IMR-90 (cell line): ENCODE measurements at regions not wholly inside any gene's neighbourhood (a gene's known extent, or its start where the extent isn't known, plus 50 kb on each side); places are given as distances from the start of the nearest gene placed in this dataset.

Experiments
- ATAC-seq: fragments of 200-7000 bp; cut with Tn5 transposase; 2 replicates; pipeline ENCODE4 v1.9.1; 2020; ENCODE audit warnings: low read depth, mild to moderate bottlenecking, moderate library complexity
- BruUV-seq: library from RNA; stranded (reverse); fragments of 400-500 nt; replicated peaks from 2 replicates; lab custom pipeline; 2021; lab: Mats Ljungman, UMichigan
- CTCF ChIA-PET: fragments of 300-600 bp; formaldehyde crosslinking; extraction: SDS; loops from one replicate; lab custom pipeline; 2021; ENCODE audit warnings: antibody characterized with exemption; lab: Yijun Ruan, JAX
- POLR2A ChIA-PET: fragments of 300-600 bp; sonication (Branson Sonifier 250); formaldehyde crosslinking; loops from one replicate; lab custom pipeline; 2022; ENCODE audit warnings: antibody characterized with exemption; ENCODE audit not compliant: unreplicated experiment; lab: Charles Lee
- DNase-seq: peaks from one replicate; pipeline ENCODE4 v3.0.0; 2013
- H2AFZ ChIP-seq: replicated peaks from 2 replicates; pipeline ENCODE3; 2013; ENCODE audit warnings: low read length, mild to moderate bottlenecking; ENCODE audit not compliant: poor library complexity
- H2AK5ac ChIP-seq: 2 replicates; pipeline ENCODE4 v1.6.1; 2013; ENCODE audit warnings: low read depth, low read length, inconsistent platforms
- H2AK9ac ChIP-seq: replicated peaks from 2 replicates; pipeline ENCODE3; 2013; ENCODE audit warnings: mild to moderate bottlenecking, low read depth, low read length, moderate library complexity; ENCODE audit not compliant: poor library complexity
- H2BK120ac ChIP-seq: 2 replicates; pipeline ENCODE4 v1.6.1; 2013; ENCODE audit warnings: low read depth, low read length, inconsistent platforms
- H2BK15ac ChIP-seq: 3 replicates; pipeline ENCODE4 v1.6.1; 2013; ENCODE audit warnings: low read depth, low read length, inconsistent platforms
- H2BK20ac ChIP-seq: 2 replicates; pipeline ENCODE4 v1.6.1; 2013; ENCODE audit warnings: low read depth, mild to moderate bottlenecking, inconsistent platforms, low read length, moderate library complexity
- H2BK5ac ChIP-seq: 2 replicates; pipeline ENCODE4 v1.6.1; 2013; ENCODE audit warnings: mild to moderate bottlenecking, low read depth, low read length, inconsistent platforms; ENCODE audit not compliant: poor library complexity, severe bottlenecking
- H3K14ac ChIP-seq: replicated peaks from 2 replicates; pipeline ENCODE4 v1.6.1; 2013; ENCODE audit warnings: low read depth, low read length, inconsistent platforms
- H3K18ac ChIP-seq: 2 replicates; pipeline ENCODE4 v1.6.1; 2013; ENCODE audit warnings: low read depth, low read length, control low read depth
- H3K23ac ChIP-seq: 2 replicates; pipeline ENCODE4 v1.6.1; 2013; ENCODE audit warnings: low read depth, low read length, inconsistent platforms
- H3K27ac ChIP-seq: 2 replicates; pipeline ENCODE4 v1.5.1; 2013; ENCODE audit warnings: mild to moderate bottlenecking, control low read depth, low read length; ENCODE audit not compliant: insufficient read depth
- H3K27me3 ChIP-seq: 2 replicates; pipeline ENCODE4 v1.6.1; 2013; ENCODE audit warnings: low read length; ENCODE audit not compliant: control insufficient read depth, insufficient read depth
- H3K36me3 ChIP-seq: 2 replicates; pipeline ENCODE4 v1.6.1; 2013; ENCODE audit warnings: low read length, mixed read lengths; ENCODE audit not compliant: control insufficient read depth, insufficient read depth
- H3K4ac ChIP-seq: 2 replicates; pipeline ENCODE4 v1.6.1; 2013; ENCODE audit warnings: low read depth, low read length, inconsistent platforms
- H3K4me1 ChIP-seq: 2 replicates; pipeline ENCODE4 v1.6.1; 2013; ENCODE audit warnings: low read length, mixed read lengths; ENCODE audit not compliant: control insufficient read depth, insufficient read depth
- H3K4me2 ChIP-seq: 2 replicates; pipeline ENCODE4 v1.6.1; 2013; ENCODE audit warnings: low read depth, mild to moderate bottlenecking, control low read depth, low read length, moderate library complexity
- H3K4me3 ChIP-seq: 2 replicates; pipeline ENCODE4 v1.5.1; 2013; ENCODE audit warnings: low read depth, mild to moderate bottlenecking, control low read depth, low read length, moderate library complexity; ENCODE audit not compliant: insufficient read depth
- H3K56ac ChIP-seq: 2 replicates; pipeline ENCODE4 v1.6.1; 2013; ENCODE audit warnings: low read length, inconsistent platforms; ENCODE audit not compliant: insufficient read depth; ENCODE audit errors: extremely low read depth
- H3K79me1 ChIP-seq, 2 experiments: 2 replicates each; pipeline ENCODE4 v1.6.1; 2013; ENCODE audit warnings: low read length in 2 of 2, inconsistent platforms in 1 of 2, low read depth in 1 of 2
- H3K9ac ChIP-seq: 2 replicates; pipeline ENCODE4 v1.6.1; 2013; ENCODE audit warnings: low read depth, low read length, control low read depth
- H3K9me1 ChIP-seq: 2 replicates; pipeline ENCODE4 v1.6.1; 2013; ENCODE audit warnings: low read length, inconsistent platforms; ENCODE audit not compliant: insufficient read depth
- H3K9me3 ChIP-seq: 2 replicates; pipeline ENCODE4 v1.6.1; 2013; ENCODE audit warnings: low read length; ENCODE audit not compliant: control insufficient read depth, insufficient read depth
- H4K20me1 ChIP-seq: 2 replicates; pipeline ENCODE4 v1.6.1; 2013; ENCODE audit warnings: low read length, inconsistent platforms; ENCODE audit not compliant: insufficient read depth
- H4K5ac ChIP-seq: 2 replicates; pipeline ENCODE4 v1.6.1; 2013; ENCODE audit warnings: mild to moderate bottlenecking, low read depth, low read length, control low read depth
- H4K8ac ChIP-seq, 2 experiments: 2 replicates each; pipeline ENCODE4 v1.6.1; 2013; ENCODE audit warnings: low read depth in 2 of 2, low read length in 2 of 2, control low read depth in 1 of 2, inconsistent platforms in 1 of 2
- H4K91ac ChIP-seq: 2 replicates; pipeline ENCODE4 v1.6.1; 2013; ENCODE audit warnings: low read depth, low read length, inconsistent platforms; ENCODE audit not compliant: insufficient read depth
- BHLHE40 ChIP-seq: fragments of 150-350 bp; IDR thresholded peaks from 2 replicates; pipeline ENCODE4 v1.6.1; 2016; ENCODE audit warnings: mild to moderate bottlenecking, low read depth, low read length
- CEBPB ChIP-seq: IDR thresholded peaks from 2 replicates; pipeline ENCODE4 v1.6.1; 2012; ENCODE audit warnings: low read depth, low read length, improper control_type of control experiment
- CHD1 ChIP-seq: IDR thresholded peaks from 2 replicates; pipeline ENCODE4 v1.6.1; 2012; ENCODE audit warnings: low read depth, low read length, improper control_type of control experiment
- ELK1 ChIP-seq: fragments of 150-350 bp; IDR thresholded peaks from 2 replicates; pipeline ENCODE4 v1.6.1; 2016; ENCODE audit warnings: low read depth, mild to moderate bottlenecking, low read length, moderate library complexity, borderline replicate concordance
- FOS ChIP-seq: fragments of 150-350 bp; IDR thresholded peaks from 2 replicates; pipeline ENCODE4 v1.6.1; 2016; ENCODE audit warnings: low read depth, low read length
- MAFK ChIP-seq: IDR thresholded peaks from 2 replicates; pipeline ENCODE4 v1.6.1; 2012; ENCODE audit warnings: low read depth, low read length, improper control_type of control experiment
- MAZ ChIP-seq: IDR thresholded peaks from 2 replicates; pipeline ENCODE4 v1.6.1; 2012; ENCODE audit warnings: low read depth, mild to moderate bottlenecking, low read length, improper control_type of control experiment, moderate library complexity, borderline replicate concordance
- MXI1 ChIP-seq: IDR thresholded peaks from 2 replicates; pipeline ENCODE4 v1.6.1; 2012; ENCODE audit warnings: low read depth, mild to moderate bottlenecking, low read length, moderate library complexity, borderline replicate concordance
- NFE2L2 ChIP-seq: fragments of 150-350 bp; IDR thresholded peaks from 2 replicates; pipeline ENCODE4 v1.6.1; 2016; ENCODE audit warnings: low read depth, mild to moderate bottlenecking, low read length
- POLR2A ChIP-seq: IDR thresholded peaks from 2 replicates; pipeline ENCODE4 v1.6.1; 2012; ENCODE audit warnings: mild to moderate bottlenecking, low read depth, low read length
- RAD21 ChIP-seq: IDR thresholded peaks from 2 replicates; pipeline ENCODE4 v1.6.1; 2012; ENCODE audit warnings: low read length, improper control_type of control experiment
- RCOR1 ChIP-seq: IDR thresholded peaks from 2 replicates; pipeline ENCODE4 v1.6.1; 2012; ENCODE audit warnings: mild to moderate bottlenecking, low read length, improper control_type of control experiment; ENCODE audit not compliant: insufficient replicate concordance
- RFX5 ChIP-seq: IDR thresholded peaks from 2 replicates; pipeline ENCODE4 v1.8.0; 2012; ENCODE audit warnings: low read depth, mild to moderate bottlenecking, low read length, moderate library complexity
- USF2 ChIP-seq: fragments of 150-350 bp; IDR thresholded peaks from 2 replicates; pipeline ENCODE4 v1.6.1; 2017; ENCODE audit warnings: mild to moderate bottlenecking, antibody characterized with exemption, low read length, low read depth
- WGBS, 2 experiments: methylation state at CpG; one replicate each; pipeline versions ENCODE4 v1.1.5 to v1.1.7; 2013; ENCODE audit warnings: missing lambda C conversion rate in 2 of 2; ENCODE audit not compliant: insufficient read length in 1 of 2; ENCODE audit errors: extremely low coverage in 2 of 2; 5-methylcytosine and 5-hydroxymethylcytosine counted together
- dilution Hi-C: fragments of 300-500 bp; cut with HindIII; formaldehyde crosslinking; loops from one replicate; pipeline ENCODE4 v1.14.3; 2018; ENCODE audit warnings: low sequenced_read_pairs; ENCODE audit not compliant: unreplicated experiment
- in situ Hi-C: fragments of 300-500 bp; cut with MboI; formaldehyde crosslinking; loops from 3 replicates; pipeline ENCODE4 v1.14.3; 2019; ENCODE audit warnings: low sequenced_read_pairs, inconsistent platforms, mixed read lengths
- intact Hi-C: fragments of 100-400 bp; cut with micrococcal nuclease; formaldehyde crosslinking; loops from 2 replicates; pipeline ENCODE4 v1.10.0; 2022
- TF ChIP-seq, protein P1 (sequence below): conservative IDR thresholded peaks from 2 replicates; pipeline ENCODE4 v1.5.1; 2012; ENCODE audit warnings: mild to moderate bottlenecking, low read depth, low read length, improper control_type of control experiment

DNA sequence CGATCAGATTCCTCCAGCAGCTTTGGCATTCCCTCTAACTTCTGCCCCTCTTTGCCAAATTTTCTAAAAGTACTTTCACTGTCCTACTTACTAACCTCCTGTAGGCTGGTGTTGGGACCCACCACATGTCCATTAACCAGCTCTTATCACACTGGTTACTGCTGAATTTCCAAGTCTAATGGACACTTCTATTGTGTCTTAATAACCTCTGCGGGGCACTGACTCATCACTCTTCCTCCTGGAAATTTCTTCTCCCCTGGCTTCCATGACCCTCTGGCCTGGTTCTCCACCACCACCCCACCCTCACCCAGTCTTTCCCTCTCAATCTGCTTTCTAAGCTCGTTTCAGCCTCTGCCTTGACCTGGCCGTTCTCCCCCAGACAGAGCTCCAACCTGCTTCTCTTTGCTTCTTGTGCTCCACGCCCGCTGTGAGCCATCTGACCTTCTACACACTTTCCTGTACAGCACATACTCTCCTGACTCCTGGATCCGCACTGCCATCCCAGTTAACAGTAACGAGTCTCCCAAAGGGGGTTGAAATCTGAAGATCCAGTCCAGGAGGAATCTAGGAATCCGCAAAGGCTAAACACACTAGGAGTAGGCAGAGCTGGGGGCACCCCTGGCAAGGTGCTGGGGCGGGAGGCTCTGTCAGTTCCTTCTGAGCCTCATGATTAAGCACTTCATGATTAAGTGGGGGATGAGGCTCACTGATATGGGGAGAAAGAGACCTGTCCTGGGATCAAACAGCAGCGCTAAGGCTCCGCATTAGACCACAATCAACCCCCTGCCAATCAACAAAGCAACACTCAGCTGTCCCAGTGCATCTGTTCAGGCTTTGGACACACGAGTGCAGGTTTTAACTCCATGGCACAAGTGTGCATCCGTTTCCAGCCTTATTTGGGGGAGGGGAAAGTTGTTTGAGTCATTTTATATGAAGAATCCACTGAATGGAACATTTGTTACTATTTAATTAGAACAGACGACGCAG is 146.3 kb downstream of the LY86 start:
- no peak overlapping the region for H4K8ac ChIP-seq
- no peak overlapping the region for H2BK15ac ChIP-seq
- ChIA-PET POLR2A (no interaction called here), CTCF (no interaction called here)
- no peak overlapping the region for H4K5ac ChIP-seq
- no peak overlapping the region for H2AK9ac ChIP-seq
- no TSS peak for BruUV-seq
- WGBS, 2 experiments: 54% methylated on average over 5 of the region's 16 CpGs; no CpG with 5 or more reads in 1 of the 2 experiments
- ATAC-seq (no peak), DNase-seq (no peak)
- intact Hi-C loops (no loop called here), dilution Hi-C loops (no loop called here), in situ Hi-C loops (no loop called here)
- H3K18ac ChIP-seq: no peak overlapping the region
- H3K4ac ChIP-seq: no peak overlapping the region
- no peak overlapping the region for H3K27ac ChIP-seq
- no peak overlapping the region for H2AK5ac ChIP-seq
- no peak overlapping the region for H4K91ac ChIP-seq
- no peak overlapping the region for H2BK5ac ChIP-seq
- H3K9ac ChIP-seq: no peak overlapping the region
- no peaks in the 10 kb centered on the region for H3K36me3 ChIP-seq
- H2AFZ ChIP-seq: peak overlapping the region; percentile 63
- no peak overlapping the region for H3K23ac ChIP-seq
- H2BK120ac ChIP-seq: no peak overlapping the region
- H3K4me1 ChIP-seq: no peaks in the 10 kb centered on the region
- H2BK20ac ChIP-seq: no peak overlapping the region
- H3K56ac ChIP-seq: no peak overlapping the region
- H3K79me1 ChIP-seq: no peaks in the 10 kb centered on the region
- H3K27me3 ChIP-seq: peaks cover 4% of the 10 kb centered on the region
- no peaks in the 10 kb centered on the region for H4K20me1 ChIP-seq
- no peak overlapping the region for H3K14ac ChIP-seq
- no peak overlapping the region for H3K4me2 ChIP-seq
- no peak overlapping the region for H3K4me3 ChIP-seq
- H3K9me1 ChIP-seq: no peaks in the 10 kb centered on the region
- no peaks in the 10 kb centered on the region for H3K9me3 ChIP-seq
- TF ChIP-seq, protein P1, sequence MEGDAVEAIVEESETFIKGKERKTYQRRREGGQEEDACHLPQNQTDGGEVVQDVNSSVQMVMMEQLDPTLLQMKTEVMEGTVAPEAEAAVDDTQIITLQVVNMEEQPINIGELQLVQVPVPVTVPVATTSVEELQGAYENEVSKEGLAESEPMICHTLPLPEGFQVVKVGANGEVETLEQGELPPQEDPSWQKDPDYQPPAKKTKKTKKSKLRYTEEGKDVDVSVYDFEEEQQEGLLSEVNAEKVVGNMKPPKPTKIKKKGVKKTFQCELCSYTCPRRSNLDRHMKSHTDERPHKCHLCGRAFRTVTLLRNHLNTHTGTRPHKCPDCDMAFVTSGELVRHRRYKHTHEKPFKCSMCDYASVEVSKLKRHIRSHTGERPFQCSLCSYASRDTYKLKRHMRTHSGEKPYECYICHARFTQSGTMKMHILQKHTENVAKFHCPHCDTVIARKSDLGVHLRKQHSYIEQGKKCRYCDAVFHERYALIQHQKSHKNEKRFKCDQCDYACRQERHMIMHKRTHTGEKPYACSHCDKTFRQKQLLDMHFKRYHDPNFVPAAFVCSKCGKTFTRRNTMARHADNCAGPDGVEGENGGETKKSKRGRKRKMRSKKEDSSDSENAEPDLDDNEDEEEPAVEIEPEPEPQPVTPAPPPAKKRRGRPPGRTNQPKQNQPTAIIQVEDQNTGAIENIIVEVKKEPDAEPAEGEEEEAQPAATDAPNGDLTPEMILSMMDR: no peak
- no peak for TF ChIP-seq MAFK
- TF ChIP-seq USF2: no peak
- TF ChIP-seq NFE2L2: no peak
- TF ChIP-seq CHD1: no peak
- TF ChIP-seq MXI1: no peak
- TF ChIP-seq BHLHE40: no peak
- no peak for TF ChIP-seq ELK1
- no peak for TF ChIP-seq RCOR1
- no peak for TF ChIP-seq FOS
- TF ChIP-seq CEBPB: no peak
- no peak for TF ChIP-seq POLR2A
- no peak for TF ChIP-seq RAD21
- no peak for TF ChIP-seq RFX5
- TF ChIP-seq MAZ: no peak
